Astrocyte of the hippocampus (primary cell): ENCODE measurements at regions not wholly inside any gene's neighbourhood (a gene's known extent, or its start where the extent isn't known, plus 50 kb on each side); places are given as distances from the start of the nearest gene placed in this dataset.
"Not testable (repeated sequence)": the region's sequence is repeated elsewhere in the genome, so short reads cannot be mapped to it uniquely, and the experiment has no call there.

ENCODE experiments used
- DNase-seq: peaks from one replicate; pipeline ENCODE4 v3.0.0; 2011; ENCODE audit warnings: low read depth, low spot score

- not testable (repeated sequence) for DNase-seq
Observed at GRCh38 chr20:29320216-29320949, 1937.1 kb upstream of the DEFB115 start.

GRCh38 chr20:29323631-29324515, 1933.6 kb upstream of the DEFB115 start:
- not testable (repeated sequence) for DNase-seq

GRCh38 chr20:29324516-29325303, 1932.8 kb upstream of the DEFB115 start:
- DNase-seq, result not testable (repeated sequence)

- no peak for DNase-seq
Observed at GRCh38 chr20:29325304-29325640, 1932.2 kb upstream of the DEFB115 start.

GRCh38 chr20:29325781-29326180, 1931.7 kb upstream of the DEFB115 start:
- not testable (repeated sequence) for DNase-seq

- DNase-seq, result no peak
Observed at GRCh38 chr20:29326376-29327070, 1930.9 kb upstream of the DEFB115 start.

- not testable (repeated sequence) for DNase-seq
Observed at GRCh38 chr20:29327600-29328420, 1929.7 kb upstream of the DEFB115 start.

- not testable (repeated sequence) for DNase-seq
Observed at GRCh38 chr20:29330429-29331115, 1926.9 kb upstream of the DEFB115 start.

- DNase-seq, result no peak
Observed at GRCh38 chr20:29349836-29350235, 1907.6 kb upstream of the DEFB115 start.

- DNase-seq, result not testable (repeated sequence)
Observed at GRCh38 chr20:29375937-29376336, 1881.5 kb upstream of the DEFB115 start.

- not testable (repeated sequence) for DNase-seq
Observed at GRCh38 chr20:29392853-29393252, 1864.6 kb upstream of the DEFB115 start.

- no peak for DNase-seq
Observed at GRCh38 chr20:29408034-29408695, 1849.3 kb upstream of the DEFB115 start.

- DNase-seq, result not testable (repeated sequence)
Observed at GRCh38 chr20:29408707-29409106, 1848.8 kb upstream of the DEFB115 start.

GRCh38 chr20:29409160-29409689, 1848.2 kb upstream of the DEFB115 start:
- not testable (repeated sequence) for DNase-seq

GRCh38 chr20:29409833-29410805, 1847.3 kb upstream of the DEFB115 start:
- no peak for DNase-seq

GRCh38 chr20:29410806-29411457, 1846.5 kb upstream of the DEFB115 start:
- DNase-seq, result no peak

GRCh38 chr20:29411458-29411820, 1846.0 kb upstream of the DEFB115 start:
- DNase-seq, result not testable (repeated sequence)
